ENCODE measurements at regions not wholly inside any gene's neighbourhood (a gene's known extent, or its start where the extent isn't known, plus 50 kb on each side); places are given as distances from the start of the nearest gene placed in this dataset.
"Not testable (repeated sequence)": the region's sequence is repeated elsewhere in the genome, so short reads cannot be mapped to it uniquely, and the experiment has no call there.

GRCh38 chr16:10280262-10281170, 98.3 kb upstream of the GRIN2A start:
- TF ChIP-seq, protein P1, sequence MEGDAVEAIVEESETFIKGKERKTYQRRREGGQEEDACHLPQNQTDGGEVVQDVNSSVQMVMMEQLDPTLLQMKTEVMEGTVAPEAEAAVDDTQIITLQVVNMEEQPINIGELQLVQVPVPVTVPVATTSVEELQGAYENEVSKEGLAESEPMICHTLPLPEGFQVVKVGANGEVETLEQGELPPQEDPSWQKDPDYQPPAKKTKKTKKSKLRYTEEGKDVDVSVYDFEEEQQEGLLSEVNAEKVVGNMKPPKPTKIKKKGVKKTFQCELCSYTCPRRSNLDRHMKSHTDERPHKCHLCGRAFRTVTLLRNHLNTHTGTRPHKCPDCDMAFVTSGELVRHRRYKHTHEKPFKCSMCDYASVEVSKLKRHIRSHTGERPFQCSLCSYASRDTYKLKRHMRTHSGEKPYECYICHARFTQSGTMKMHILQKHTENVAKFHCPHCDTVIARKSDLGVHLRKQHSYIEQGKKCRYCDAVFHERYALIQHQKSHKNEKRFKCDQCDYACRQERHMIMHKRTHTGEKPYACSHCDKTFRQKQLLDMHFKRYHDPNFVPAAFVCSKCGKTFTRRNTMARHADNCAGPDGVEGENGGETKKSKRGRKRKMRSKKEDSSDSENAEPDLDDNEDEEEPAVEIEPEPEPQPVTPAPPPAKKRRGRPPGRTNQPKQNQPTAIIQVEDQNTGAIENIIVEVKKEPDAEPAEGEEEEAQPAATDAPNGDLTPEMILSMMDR (IDR thresholded peaks at IDR 0.05), result no peak
- intact Hi-C loops (cut with DNase I, micrococcal nuclease), result no loop called here
- no peaks in the 10 kb centered on the region for H3K36me3 ChIP-seq (ENCODE audit: low read depth)
- no peak for DNase-seq
- no peak overlapping the region for H3K4me3 ChIP-seq
- H3K4me1 ChIP-seq (ENCODE audit: low read depth), result no peaks in the 10 kb centered on the region
- ATAC-seq, result no peak
- peaks cover 3% of the 10 kb centered on the region for H3K9me3 ChIP-seq

- DNase-seq (no peak), ATAC-seq (no peak)
- Histone ChIP-seq H3K9me3 (peaks cover 3% of the 10 kb centered on the region), H3K4me3 (no peak overlapping the region), H3K36me3 (ENCODE audit: low read depth) (no peaks in the 10 kb centered on the region), H3K4me1 (ENCODE audit: low read depth) (no peaks in the 10 kb centered on the region)
- TF ChIP-seq, protein P1 (IDR thresholded peaks at IDR 0.05), result no peak
- intact Hi-C loops (cut with DNase I, micrococcal nuclease), result no loop called here
Measured at GRCh38 chr16:10282367-10282766, 100.1 kb upstream of the GRIN2A start.

GRCh38 chr16:10283246-10283645, 101.0 kb upstream of the GRIN2A start:
- H3K36me3 ChIP-seq (ENCODE audit: low read depth); H3K9me3 ChIP-seq; H3K4me3 ChIP-seq; H3K4me1 ChIP-seq (ENCODE audit: low read depth); intact Hi-C loops (cut with DNase I, micrococcal nuclease); DNase-seq; ATAC-seq: not testable (repeated sequence)

- H3K4me1 ChIP-seq (ENCODE audit: low read depth); H3K36me3 ChIP-seq (ENCODE audit: low read depth); ATAC-seq; DNase-seq; H3K9me3 ChIP-seq; intact Hi-C loops (cut with DNase I, micrococcal nuclease); H3K4me3 ChIP-seq: not testable (repeated sequence)
Measured at GRCh38 chr16:10290467-10291105, 95.3 kb upstream of the ATF7IP2 start.

DNA sequence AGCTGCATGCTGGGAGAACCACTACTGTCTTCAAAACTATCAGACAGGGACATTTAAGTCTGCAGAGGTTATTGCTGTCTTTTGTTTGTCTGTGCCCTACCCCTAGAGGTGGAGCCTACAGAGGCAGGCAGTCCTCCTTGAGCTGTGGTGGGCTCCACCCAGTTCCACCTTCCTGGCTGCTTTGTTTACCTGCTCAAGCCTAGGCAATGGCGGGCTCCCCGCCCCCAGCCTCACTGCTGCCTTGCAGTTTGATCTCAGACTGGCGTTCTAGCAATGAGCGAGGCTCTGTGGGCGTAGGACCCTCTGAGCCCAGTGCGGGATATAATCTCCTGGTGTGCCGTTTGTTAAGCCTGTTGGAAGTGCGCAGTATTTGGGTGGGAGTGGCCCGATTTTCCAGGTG, 93.7 kb upstream of the ATF7IP2 start:
- intact Hi-C loops (cut with DNase I, micrococcal nuclease); DNase-seq; H3K4me3 ChIP-seq; H3K9me3 ChIP-seq; ATAC-seq; H3K4me1 ChIP-seq (ENCODE audit: low read depth); H3K36me3 ChIP-seq (ENCODE audit: low read depth): not testable (repeated sequence)

DNA sequence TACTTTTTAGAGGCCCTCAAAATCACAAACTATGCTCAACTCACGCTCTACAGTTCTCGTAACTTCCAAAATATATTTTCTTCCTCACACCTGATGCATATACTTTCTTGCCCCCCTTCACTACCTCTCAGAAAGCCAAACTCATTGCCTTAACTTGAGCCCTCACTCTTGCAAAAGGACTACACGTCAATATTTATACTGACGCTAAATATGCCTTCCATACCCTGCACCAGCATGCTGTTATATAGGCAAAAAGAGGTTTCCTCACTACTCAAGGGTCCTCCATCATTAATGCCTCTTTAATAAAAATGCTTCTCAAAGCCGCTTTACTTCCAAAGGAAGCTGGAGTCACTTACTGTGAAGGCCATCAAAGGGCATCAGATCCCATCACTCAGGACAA, 92.9 kb upstream of the ATF7IP2 start:
- H3K36me3 ChIP-seq (ENCODE audit: low read depth); ATAC-seq; H3K4me1 ChIP-seq (ENCODE audit: low read depth); DNase-seq; intact Hi-C loops (cut with DNase I, micrococcal nuclease); H3K4me3 ChIP-seq; H3K9me3 ChIP-seq: not testable (repeated sequence)

DNA sequence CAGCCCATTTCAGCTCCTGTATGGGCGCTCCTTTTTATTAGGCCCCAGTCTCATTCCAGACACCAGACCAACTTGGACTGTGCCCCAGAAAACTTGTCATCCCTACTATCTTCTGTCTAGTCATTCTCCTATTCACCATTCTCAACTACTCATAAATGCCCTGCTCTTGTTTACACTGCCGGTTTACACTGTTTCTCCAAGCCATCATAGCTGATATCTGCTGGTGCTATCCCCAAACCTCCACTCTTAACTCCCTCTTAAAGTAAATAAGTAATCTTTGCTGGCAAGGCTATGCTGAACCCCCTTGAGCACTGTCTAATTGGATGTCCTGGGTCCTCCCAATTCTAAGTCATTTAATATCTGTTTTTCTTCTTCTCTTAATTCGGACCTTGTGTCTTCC, 91.7 kb upstream of the ATF7IP2 start:
- intact Hi-C loops (cut with DNase I, micrococcal nuclease); DNase-seq; H3K4me3 ChIP-seq; ATAC-seq; H3K9me3 ChIP-seq; H3K4me1 ChIP-seq (ENCODE audit: low read depth); H3K36me3 ChIP-seq (ENCODE audit: low read depth): not testable (repeated sequence)

GRCh38 chr16:10296956-10297340, 88.9 kb upstream of the ATF7IP2 start:
- ATAC-seq, result peak; percentile 24
- intact Hi-C loops (cut with DNase I, micrococcal nuclease), result no loop called here
- no peak overlapping the region for H3K4me3 ChIP-seq
- TF ChIP-seq, protein P1 (IDR thresholded peaks at IDR 0.05), result no peak
- no peaks in the 10 kb centered on the region for H3K4me1 ChIP-seq (ENCODE audit: low read depth)
- DNase-seq, result no peak
- H3K36me3 ChIP-seq (ENCODE audit: low read depth), result no peaks in the 10 kb centered on the region
- peaks cover 10% of the 10 kb centered on the region for H3K9me3 ChIP-seq

Measured in mucosa of descending colon (tissue), 3 donors.